ENCODE measurements at regions not wholly inside any gene's neighbourhood (a gene's known extent, or its start where the extent isn't known, plus 50 kb on each side); places are given as distances from the start of the nearest gene placed in this dataset.

DNA sequence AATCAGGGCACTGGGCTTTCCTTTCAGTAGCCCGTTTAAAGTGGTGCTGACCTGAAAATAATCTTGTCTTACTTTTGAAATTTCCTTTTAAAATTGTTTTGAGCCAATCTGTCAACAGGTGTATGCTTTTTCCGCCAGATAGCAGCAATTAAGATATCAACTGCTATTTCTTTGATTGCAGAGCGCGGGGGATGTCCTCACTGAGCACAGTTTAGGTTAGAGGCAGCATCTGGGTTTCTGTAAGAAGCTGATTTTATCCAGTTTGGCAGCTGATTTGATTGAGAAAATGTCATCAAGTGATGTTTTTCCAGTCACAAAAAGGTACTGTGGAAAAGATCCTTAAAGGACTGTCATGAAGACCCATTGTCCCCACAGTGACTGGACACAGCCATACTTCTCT, 371.8 kb downstream of the ADAMTS20 start:
- no peak overlapping the region for H2BK15ac ChIP-seq (ENCODE audit: low read depth, low read length)
- H3K23me2 ChIP-seq (ENCODE audit: insufficient read length, low read depth, low read length, poor library complexity, severe bottlenecking), result no peaks in the 10 kb centered on the region
- Mint-ChIP-seq H3K27me3 (ENCODE audit: low read depth) (no peaks in the 10 kb centered on the region), H3K4me3 (no peak overlapping the region), H3K27ac (no peak overlapping the region), H3K4me1 (peaks cover 0 to 8% of the 10 kb centered on the region in 2 experiments; a peak in 2 of 4 replicates), H3K9me3 (peaks cover 19 to 22% of the 10 kb centered on the region in 2 experiments), H3K36me3 (ENCODE audit: insufficient read depth in 1 of 3, low read depth in 3 of 3) (peaks cover 7 to 20% (median 13%) of the 10 kb centered on the region in 3 experiments)
- no peak for DNase-seq
- no peak overlapping the region for H3K14ac ChIP-seq (ENCODE audit: insufficient read depth, low read length)
- no peak overlapping the region for H3K4me2 ChIP-seq (ENCODE audit: insufficient read depth, insufficient read length, low read length)
- no peak overlapping the region for H2AFZ ChIP-seq (ENCODE audit: low read length)
- H3K27me3 ChIP-seq (ENCODE audit: insufficient read depth, low read length), result no peaks in the 10 kb centered on the region
- no peak overlapping the region for H3K9ac ChIP-seq (ENCODE audit: extremely low read depth, insufficient read length, low read length)
- no peak overlapping the region for H2AK5ac ChIP-seq (ENCODE audit: insufficient read length, low read length)
- H3K27ac ChIP-seq (ENCODE audit: insufficient read length, low read depth, low read length), result no peak overlapping the region
- H3K79me2 ChIP-seq (ENCODE audit: insufficient read depth, low read length), result no peaks in the 10 kb centered on the region
- no peaks in the 10 kb centered on the region for H4K20me1 ChIP-seq (ENCODE audit: control insufficient read depth, insufficient read depth, insufficient read length)
- H3K9me3 ChIP-seq (ENCODE audit: control insufficient read depth, low read depth, low read length), result no peaks in the 10 kb centered on the region
- WGBS (ENCODE audit: extremely low coverage, insufficient read length, low lambda C conversion rate), result no CpG with 5 or more reads among the region's 4 CpGs
- no peaks in the 10 kb centered on the region for H3K79me1 ChIP-seq (ENCODE audit: insufficient read depth, low read depth, low read length, poor library complexity, severe bottlenecking)
- no peak overlapping the region for H2BK12ac ChIP-seq (ENCODE audit: insufficient read length, low read depth, low read length)
- H3K56ac ChIP-seq (ENCODE audit: insufficient read length, low read depth, low read length), result no peak overlapping the region
- H2BK20ac ChIP-seq (ENCODE audit: low read depth, low read length, poor library complexity, severe bottlenecking), result no peak overlapping the region
- H3K18ac ChIP-seq (ENCODE audit: insufficient read length, low read depth, low read length), result no peak overlapping the region
- no peak overlapping the region for H3T11ph ChIP-seq (ENCODE audit: low read length)
- no peak overlapping the region for H4K8ac ChIP-seq (replicated peaks; ENCODE audit: insufficient read length, low read depth, low read length)
- no peak overlapping the region for H3K4ac ChIP-seq (ENCODE audit: low read depth, low read length)
- no peak overlapping the region for H2BK5ac ChIP-seq (ENCODE audit: insufficient read length, low read length)
- no peaks in the 10 kb centered on the region; the same call in 1 of the 2 replicates for H3K4me1 ChIP-seq (ENCODE audit: insufficient read depth, low read length)
- no peak overlapping the region for H2BK120ac ChIP-seq (ENCODE audit: low read depth, low read length, poor library complexity, severe bottlenecking)
- no peak overlapping the region for H4K5ac ChIP-seq (ENCODE audit: insufficient read length, low read depth, low read length)
- H3K23ac ChIP-seq (ENCODE audit: insufficient read length, low read depth, low read length), result no peak overlapping the region
- H4K91ac ChIP-seq (ENCODE audit: insufficient read length, low read depth, low read length), result no peak overlapping the region
- TF ChIP-seq, protein P1, sequence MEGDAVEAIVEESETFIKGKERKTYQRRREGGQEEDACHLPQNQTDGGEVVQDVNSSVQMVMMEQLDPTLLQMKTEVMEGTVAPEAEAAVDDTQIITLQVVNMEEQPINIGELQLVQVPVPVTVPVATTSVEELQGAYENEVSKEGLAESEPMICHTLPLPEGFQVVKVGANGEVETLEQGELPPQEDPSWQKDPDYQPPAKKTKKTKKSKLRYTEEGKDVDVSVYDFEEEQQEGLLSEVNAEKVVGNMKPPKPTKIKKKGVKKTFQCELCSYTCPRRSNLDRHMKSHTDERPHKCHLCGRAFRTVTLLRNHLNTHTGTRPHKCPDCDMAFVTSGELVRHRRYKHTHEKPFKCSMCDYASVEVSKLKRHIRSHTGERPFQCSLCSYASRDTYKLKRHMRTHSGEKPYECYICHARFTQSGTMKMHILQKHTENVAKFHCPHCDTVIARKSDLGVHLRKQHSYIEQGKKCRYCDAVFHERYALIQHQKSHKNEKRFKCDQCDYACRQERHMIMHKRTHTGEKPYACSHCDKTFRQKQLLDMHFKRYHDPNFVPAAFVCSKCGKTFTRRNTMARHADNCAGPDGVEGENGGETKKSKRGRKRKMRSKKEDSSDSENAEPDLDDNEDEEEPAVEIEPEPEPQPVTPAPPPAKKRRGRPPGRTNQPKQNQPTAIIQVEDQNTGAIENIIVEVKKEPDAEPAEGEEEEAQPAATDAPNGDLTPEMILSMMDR (conservative IDR thresholded peaks at IDR 0.05), result no peak
